Hematopoietic multipotent progenitor cell treated with erythropoietin and hydrocortisone succinate and interleukin-3 and kit ligand, for 8 days (in vitro differentiated cells): ENCODE measurements at regions not wholly inside any gene's neighbourhood (a gene's known extent, or its start where the extent isn't known, plus 50 kb on each side); places are given as distances from the start of the nearest gene placed in this dataset.
"Not testable (repeated sequence)": the region's sequence is repeated elsewhere in the genome, so short reads cannot be mapped to it uniquely, and the experiment has no call there.

ENCODE experiments used
- DNase-seq: peaks from one replicate; pipeline ENCODE4 v3.0.0-alpha.2; 2015

DNA sequence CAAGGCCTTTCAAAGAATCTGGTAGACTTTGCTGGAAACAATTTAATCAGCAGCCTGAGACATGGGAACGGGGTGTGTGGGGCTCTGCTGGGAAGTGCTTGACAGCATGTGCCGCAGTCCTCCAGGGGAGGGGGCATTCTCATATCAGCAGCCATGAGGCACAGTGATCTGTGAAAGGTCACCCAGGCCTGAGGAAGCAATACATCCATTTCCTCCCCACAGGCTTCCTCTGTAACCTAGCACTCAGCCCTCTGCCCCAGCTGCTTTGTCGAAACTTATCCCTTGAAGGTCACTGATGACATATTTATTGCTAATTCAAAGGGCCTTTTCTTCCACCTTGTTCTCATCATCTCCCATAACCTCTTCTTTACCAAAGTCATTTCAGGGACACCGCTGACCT lies 103.3 kb downstream of the TNFAIP3 start:
- DNase-seq = no peak

GRCh38 chr6:137973201-137973600 lies 106.1 kb downstream of the TNFAIP3 start:
- DNase-seq = no peak

DNA sequence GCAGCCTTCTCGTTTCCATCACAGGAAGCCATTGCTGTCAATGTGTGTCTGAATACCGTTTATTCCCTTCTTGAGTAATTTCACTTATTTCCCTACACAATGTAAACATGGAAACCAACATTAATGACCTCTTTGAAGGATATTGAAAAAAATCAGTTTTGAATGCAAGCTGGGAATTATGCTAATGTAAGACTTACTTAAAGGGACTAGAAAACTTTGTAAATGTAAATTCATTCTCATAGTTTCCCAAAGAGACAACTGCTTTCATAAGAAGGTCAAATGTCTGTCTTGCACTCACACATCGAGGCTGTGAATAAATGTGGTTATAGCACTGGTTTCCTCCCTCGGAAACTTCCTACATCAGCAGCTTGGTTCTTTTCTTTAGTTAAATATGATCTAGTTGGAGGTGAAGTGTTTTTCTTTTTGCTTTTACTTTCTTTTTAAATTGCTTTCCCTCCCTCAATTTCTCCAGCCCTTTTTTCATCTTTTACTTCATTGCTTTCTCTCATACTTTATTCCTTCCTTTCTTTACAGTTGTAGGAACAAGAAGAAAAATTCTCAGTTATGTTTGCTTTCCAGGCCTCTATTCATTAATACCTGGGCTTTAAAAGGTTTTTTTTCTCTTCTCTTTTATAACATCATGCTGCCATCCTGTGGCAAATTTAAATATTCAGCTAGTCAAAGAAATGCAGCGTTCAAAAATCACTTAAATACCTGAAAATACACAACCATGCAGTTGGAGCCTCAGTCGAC lies 108.3 kb downstream of the TNFAIP3 start:
- DNase-seq = peak; percentile 31

DNA sequence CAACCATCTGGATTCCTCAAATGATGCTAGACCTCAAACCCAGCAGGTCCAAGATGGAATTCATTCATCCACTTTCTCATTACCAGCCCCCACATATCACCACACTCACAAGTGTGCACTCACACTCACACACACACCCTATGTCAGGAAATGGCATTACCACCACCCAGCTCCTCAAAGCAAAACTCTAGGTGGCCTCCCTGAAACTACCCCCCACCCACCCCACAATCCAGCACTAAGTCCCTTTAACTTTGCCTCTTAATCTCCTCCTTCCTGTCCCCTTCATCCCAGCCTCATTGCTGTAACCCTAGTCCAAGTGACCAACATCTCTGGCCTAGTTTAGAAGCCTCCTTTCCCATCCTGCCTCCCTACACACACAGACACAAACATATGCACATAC lies 109.4 kb downstream of the TNFAIP3 start:
- no peak for DNase-seq

DNA sequence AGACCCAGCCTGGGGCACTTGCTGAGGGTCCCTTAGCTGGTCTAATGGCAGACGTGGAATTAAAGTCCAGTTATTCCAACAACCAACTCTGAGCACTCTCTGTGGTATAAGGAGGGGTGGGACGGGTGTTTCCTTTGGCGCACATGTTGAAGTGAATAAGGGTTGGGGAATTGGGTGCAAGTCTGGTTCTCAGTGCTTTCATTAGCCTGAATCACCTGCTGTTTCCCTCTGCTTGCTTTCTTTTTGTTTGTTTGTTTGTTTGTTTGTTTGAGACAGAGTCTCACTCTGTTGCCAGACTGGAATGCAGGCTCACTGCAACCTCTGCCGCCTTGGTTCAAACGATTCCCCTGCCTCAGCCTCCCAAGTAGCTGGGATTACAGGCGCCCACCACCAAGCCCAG lies 110.1 kb downstream of the TNFAIP3 start:
- no peak for DNase-seq

GRCh38 chr6:137977814-137978213 lies 110.8 kb downstream of the TNFAIP3 start:
- no peak for DNase-seq

DNA sequence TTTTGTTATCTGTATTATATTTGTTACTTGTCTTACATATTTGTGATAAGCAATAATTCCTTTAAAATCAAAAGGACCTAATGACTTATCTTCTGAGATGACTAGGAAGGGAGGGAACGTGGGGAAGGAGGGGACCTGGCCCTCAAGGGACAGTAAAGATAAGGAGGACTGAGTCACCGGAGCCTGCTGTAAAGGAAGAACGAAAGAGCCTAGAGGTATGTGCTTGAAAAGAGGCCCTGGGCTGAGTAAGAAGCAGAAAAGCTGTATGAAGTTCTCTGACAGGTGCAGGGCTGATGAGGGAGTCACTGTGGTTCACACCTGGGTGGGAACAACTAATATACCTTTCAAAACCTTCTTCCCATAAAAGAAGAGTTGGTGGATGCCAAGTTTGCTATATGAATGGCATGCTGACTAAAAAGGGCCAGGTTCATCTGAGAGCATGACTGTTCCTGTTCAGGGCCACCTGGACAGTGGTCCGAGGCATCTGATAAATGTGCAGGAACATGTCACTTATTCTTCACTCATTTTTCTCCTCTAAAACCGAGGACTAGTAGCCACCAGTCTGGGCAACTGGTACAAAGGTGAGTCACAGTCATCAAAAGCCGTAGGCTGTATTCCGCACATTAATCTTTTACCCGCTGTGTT lies 111.3 kb downstream of the TNFAIP3 start:
- DNase-seq = peak; percentile 33

GRCh38 chr6:137979263-137979662 lies 112.2 kb downstream of the TNFAIP3 start:
- DNase-seq = not testable (repeated sequence)

DNA sequence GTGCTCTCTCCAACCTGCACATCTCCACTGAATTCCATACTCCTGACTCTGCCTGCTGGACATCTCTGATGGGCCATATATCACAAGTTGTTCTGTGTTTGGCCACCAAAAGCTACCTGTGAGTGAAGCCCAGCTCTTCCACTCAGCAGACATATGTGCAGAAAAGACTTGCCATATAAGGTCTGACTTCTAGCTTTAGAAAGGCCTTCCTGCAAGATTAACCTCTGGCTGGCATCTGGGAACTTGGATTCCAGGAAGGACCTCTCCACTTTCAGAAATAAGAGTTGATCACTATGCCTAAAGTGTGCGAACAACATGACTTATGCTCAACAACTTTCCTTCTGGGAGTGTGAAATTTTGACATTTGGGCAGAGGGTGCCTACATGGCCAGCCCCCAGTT lies 113.7 kb downstream of the TNFAIP3 start:
- DNase-seq = no peak

GRCh38 chr6:137981758-137982157 lies 114.7 kb downstream of the TNFAIP3 start:
- no peak for DNase-seq

DNA sequence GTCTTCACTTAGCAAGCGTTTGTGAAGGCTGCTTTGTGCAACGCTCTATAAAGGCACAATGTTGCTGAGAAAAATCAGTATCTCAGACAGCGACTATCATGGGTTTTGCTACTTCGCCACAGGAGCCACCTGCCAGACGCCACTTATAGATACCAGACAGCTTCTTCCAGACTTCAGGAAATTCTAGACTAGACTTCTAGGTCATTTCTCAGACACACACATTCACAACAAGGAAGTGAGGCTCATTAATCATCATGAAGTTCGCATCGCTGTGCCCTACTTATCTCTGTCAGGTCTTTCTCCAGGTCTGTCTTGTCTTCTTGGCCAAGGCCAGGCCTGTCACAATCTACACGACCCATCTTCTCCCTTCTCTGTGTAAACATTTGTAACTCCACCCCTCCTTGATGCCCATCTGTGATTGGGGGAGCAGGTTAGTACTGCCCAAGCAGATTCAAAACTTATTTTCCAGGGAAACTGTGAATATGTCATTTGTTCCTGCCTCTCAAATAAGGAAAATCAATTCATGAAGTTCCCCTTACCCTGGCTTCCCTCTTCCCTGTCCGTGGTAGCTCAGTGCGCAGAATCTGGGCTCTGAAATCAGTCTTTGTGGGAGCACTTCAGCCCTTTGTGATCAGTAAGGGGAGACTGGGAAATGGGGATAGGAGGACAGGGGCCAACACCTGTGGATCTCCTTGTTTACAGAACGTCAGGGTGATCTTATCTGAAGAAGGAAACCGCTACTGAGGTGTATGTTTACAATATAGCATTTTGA lies 115.5 kb downstream of the TNFAIP3 start:
- DNase-seq = no peak

DNA sequence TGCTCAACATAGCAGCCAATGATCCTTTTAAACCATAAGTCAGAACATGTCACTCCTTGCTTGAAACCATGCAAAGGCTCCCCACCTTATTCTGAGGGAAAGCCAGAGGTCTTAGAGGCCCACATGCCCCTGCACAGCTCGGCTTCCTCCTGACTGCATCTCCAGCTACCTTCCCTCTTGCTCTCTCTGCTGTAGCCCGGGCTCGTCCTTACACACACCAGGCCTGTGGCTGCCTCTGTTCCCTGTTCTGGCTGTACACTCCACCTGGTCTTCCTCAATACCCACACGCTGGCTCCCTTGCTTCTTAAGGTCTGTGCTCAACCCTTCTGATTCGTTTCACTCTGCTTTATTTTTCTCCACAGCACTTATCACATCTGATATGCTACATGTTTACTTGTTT lies 116.2 kb downstream of the TNFAIP3 start:
- DNase-seq = no peak

DNA sequence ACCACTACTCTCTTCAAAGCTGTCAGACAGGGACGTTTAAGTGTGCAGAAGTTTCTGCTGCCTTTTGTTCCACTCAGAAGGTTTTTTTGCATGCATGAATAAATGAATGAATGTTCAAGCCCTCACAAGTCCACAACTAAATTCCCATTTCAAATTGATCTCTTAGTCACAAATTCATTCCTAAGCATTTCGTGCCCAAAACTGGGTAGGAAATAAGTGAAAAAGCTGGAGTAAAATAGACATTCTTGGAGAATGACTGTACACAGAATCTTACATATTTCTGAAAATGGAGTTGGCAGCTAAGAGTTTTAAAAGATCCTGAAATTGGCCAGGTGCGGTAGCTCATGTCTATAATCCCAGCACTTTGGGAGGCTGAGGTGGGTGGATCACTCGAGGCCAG lies 117.6 kb downstream of the PERP start:
- no peak for DNase-seq

GRCh38 chr6:137995371-137995770 lies 111.8 kb downstream of the PERP start:
- no peak for DNase-seq

- no peak for DNase-seq
Measured at GRCh38 chr6:137998461-137999019, 108.7 kb downstream of the PERP start.

GRCh38 chr6:137999815-138000214 lies 107.4 kb downstream of the PERP start:
- DNase-seq = no peak

GRCh38 chr6:138000941-138001340 lies 106.3 kb downstream of the PERP start:
- DNase-seq = no peak

GRCh38 chr6:138001750-138002349 lies 105.4 kb downstream of the PERP start:
- DNase-seq = peak; percentile 62

DNA sequence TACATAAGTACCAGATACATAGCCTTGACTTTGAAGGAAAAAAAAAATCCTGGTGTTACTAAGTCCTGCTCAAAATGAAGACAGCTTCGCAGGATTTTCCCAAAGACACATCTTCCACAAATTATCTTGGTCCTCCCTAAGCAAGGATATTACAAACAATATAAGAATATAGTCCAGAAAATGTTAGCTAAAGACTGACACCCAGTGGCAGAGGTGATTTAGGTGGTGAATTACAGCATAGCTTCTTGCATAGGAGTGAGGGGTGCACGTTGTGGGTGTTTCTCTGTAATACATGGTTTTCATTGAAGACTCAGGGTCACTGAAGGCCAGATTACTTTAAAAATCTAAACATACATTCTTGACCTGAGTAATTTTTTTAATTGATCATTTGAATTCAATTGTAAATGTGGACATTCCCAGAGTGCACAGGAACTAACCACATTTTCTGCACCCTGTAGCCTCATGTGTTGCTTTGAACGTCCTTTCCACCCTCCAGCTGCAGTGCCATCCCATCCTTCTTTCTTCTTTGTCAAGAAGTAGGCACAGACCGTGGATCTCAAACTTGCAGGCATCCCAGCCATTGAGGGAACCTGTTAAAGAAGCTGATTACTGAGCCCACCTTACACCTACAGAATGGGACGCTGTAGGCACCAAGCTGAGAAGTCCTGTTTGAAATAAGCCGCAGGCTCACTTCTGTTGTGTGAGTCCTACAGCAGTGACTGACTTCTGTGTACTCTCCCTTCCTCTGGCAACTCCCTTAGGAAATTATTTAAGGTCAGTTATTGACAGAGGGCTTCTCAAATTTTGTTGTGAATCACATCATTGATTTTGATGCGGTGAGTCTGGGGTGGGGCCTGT lies 102.6 kb downstream of the PERP start:
- peak; percentile 42 for DNase-seq

GRCh38 chr6:138005846-138006245 lies 101.4 kb downstream of the PERP start:
- no peak for DNase-seq

GRCh38 chr6:138007014-138007472 lies 100.2 kb downstream of the PERP start:
- DNase-seq = peak; percentile 43

DNA sequence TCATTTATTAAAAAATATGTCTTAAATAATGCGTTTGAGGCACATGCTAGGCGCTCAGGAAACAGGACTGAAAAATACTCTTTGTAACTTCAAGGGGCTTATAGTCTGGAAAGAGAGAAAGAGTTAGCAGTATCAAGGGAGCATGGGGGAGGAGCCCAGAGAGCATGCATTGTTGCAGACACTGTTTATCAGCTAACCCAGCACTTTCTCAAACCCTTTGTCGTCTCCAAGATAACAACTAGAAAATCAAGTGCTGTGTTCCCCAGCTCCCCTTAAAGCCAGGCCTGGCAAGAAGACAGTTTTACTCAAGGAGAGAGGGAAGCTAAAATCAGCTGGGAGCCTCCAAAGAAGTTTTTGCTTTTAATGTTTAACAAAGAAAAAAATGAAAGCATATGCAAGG lies 98.4 kb downstream of the PERP start:
- DNase-seq = peak; percentile 86
